ENCODE measurements at regions not wholly inside any gene's neighbourhood (a gene's known extent, or its start where the extent isn't known, plus 50 kb on each side); places are given as distances from the start of the nearest gene placed in this dataset.
"Not testable (repeated sequence)": the region's sequence is repeated elsewhere in the genome, so short reads cannot be mapped to it uniquely, and the experiment has no call there.

GRCh38 chr4:159669094-159669493 is 566.2 kb downstream of the RAPGEF2 start:
- DNase-seq (ENCODE audit: low spot score), result no peak

DNA sequence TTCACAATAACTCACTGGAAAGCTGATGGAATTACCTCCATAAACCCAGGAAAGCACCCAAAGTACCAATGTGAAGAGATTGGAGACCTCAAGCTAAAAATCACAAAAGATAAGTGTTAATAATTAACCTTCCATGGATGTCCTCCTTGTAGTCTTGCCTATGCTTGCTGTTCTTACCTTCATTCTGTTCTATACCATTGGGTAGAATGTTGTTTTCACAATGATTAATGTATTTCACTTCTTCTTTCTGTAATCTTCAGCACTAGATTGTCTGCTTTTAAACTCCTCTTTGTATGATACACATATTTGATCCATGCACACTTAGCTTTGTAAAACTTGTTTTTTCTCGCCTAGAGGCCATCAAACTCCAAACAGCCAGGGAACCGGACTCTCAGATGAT is 570.3 kb downstream of the RAPGEF2 start:
- no peak for DNase-seq (ENCODE audit: low spot score)

DNA sequence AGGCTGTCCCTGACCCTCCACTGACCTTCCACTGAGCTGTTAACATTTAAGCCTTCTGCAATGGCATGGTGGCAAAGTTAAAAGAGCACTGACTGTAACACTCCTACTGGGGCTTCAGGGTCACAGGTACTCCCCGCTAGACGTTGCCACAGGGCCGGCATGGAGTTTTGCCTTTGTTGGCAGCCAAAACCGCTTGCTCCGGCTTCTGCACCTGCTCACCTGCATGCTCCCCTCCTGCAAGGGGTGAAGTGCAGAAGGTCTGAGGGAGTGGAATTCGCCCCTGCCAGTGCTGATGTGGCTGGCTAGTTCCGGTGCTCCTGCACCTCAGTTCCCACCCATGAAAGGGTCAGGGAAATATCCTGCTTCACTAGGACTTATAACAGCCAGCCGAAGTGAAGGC is 571.4 kb downstream of the RAPGEF2 start:
- DNase-seq (ENCODE audit: low spot score), result no peak

GRCh38 chr4:159677521-159677920 is 574.6 kb downstream of the RAPGEF2 start:
- DNase-seq (ENCODE audit: low spot score), result no peak

- no peak for DNase-seq (ENCODE audit: low spot score)
These were observed 580.1 kb downstream of the RAPGEF2 start for GRCh38 chr4:159682996-159683395.

- no peak for DNase-seq (ENCODE audit: low spot score)
These were observed 581.2 kb downstream of the RAPGEF2 start for GRCh38 chr4:159684061-159684460.

DNA sequence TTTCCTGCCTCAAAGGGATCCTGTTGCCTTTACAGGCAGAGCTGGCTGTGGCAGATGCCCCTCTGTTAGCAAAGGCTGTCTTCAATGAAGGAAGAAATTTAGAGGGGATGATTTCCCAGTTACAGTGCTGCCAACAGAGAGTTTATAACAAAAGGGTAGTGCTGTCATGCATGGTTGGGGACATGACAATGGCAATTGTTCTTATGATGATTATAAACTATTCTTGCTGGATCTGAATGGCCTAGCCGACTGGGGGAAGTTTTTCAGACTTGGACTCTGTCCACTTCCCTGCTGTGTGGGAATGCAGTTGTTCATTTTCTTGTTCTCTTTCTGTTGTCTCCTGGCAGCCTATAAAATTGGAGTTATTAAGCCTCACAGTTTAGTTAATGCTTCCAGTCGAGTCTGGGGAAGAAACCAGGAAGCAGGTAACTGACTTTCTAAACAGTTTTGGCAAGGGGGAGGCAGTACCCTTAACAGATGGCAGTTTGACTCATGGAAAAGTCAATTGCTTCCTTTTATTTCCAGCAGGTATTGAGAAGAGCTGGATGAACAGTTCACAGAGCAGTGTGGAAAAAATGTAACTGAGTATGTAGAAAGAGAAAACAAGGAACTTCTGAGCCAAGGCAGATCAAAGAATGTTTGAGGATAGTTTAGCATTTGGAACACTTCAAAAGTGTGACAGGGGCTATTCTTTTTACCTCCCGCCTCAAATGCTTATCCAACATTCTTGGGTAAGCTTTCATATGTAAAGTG is 582.6 kb downstream of the RAPGEF2 start:
- no peak for DNase-seq (ENCODE audit: low spot score)

DNA sequence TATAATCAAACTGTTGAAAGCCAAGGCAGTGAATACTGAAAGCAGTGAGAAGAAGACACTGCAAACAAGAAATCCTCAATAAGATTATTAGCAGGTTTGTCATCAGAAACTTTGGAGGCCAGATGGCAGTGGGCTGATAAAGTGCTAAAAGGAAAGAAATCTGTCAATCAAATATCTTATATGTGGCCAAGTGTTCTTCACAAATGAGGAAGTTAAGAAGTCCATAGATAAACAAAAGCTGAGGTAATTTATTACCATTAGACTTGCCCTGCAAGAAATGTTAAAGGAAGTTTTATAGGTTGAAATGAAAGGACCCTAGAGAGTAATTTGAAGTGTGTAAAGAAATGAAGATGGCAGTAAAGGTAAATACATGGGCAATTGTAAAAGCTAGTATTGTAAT is 586.6 kb downstream of the RAPGEF2 start:
- DNase-seq (ENCODE audit: low spot score), result no peak

- no peak for DNase-seq (ENCODE audit: low spot score)
These were observed 594.7 kb downstream of the RAPGEF2 start for GRCh38 chr4:159697322-159698283.

DNA sequence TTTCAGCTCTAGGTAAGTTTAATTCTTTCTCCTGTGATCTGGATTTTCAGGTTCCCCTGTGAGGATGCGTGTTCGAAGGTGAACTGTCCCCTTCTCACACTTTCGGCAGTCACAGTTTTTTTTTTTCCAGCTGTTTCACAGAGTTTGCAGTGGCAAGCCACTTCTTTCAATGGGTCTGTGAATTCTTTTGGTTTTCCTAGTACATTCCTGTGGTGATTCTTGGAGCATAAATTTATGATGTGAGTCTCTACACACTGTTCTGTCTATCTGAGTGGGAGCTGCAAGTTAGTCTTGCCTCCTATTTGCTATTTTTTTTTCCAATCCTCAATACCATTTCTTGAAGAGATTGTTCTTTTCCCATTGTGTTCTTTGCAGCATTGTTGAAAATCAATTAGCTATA is 595.5 kb downstream of the RAPGEF2 start:
- DNase-seq (ENCODE audit: low spot score), result no peak

- no peak for DNase-seq (ENCODE audit: low spot score)
These were observed 599.3 kb downstream of the RAPGEF2 start for GRCh38 chr4:159702200-159702599.

GRCh38 chr4:159705334-159705733 is 602.5 kb downstream of the RAPGEF2 start:
- DNase-seq (ENCODE audit: low spot score), result no peak

DNA sequence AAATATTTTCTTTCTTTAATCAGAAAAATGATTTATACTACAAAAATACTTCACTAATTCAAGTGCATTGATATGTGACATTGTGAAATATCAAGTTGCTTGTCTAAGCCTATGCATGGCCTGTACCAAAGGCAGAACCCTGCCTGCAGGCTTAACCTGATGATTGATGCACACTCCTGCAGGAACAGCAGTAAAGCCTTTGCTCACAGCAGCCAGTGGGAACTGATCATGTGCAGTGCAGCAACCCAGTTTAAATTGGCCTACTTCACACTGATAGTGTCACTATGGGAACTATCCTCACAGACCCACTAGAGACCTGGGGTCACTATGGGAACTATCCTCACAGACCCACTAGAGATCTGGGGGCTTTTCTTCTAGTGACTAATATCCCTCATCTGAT is 603.8 kb downstream of the RAPGEF2 start:
- DNase-seq (ENCODE audit: low spot score), result no peak

DNA sequence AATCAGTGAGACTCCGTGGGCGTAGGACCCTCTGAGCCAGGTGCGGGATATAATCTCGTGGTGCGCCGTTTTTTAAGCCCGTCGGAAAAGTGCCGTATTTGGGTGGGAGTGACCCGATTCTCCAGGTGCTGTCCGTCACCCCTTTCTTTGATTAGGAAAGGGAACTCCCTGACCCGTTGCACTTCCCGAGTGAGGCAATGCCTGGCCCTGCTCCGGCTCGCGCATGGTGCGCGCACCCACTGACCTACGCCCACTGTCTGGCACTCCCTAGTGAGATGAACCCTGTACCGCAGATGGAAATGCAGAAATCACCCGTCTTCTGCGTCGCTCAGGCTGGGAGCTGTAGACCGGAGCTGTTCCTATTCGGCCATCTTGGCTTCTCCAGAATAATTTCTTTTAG is 612.3 kb downstream of the RAPGEF2 start:
- DNase-seq (ENCODE audit: low spot score), result not testable (repeated sequence)

GRCh38 chr4:159719531-159719930 is 616.7 kb downstream of the RAPGEF2 start:
- no peak for DNase-seq (ENCODE audit: low spot score)

- no peak for DNase-seq (ENCODE audit: low spot score)
These were observed 619.2 kb downstream of the RAPGEF2 start for GRCh38 chr4:159722052-159722451.

- no peak for DNase-seq (ENCODE audit: low spot score)
These were observed 620.0 kb downstream of the RAPGEF2 start for GRCh38 chr4:159722918-159723317.

DNA sequence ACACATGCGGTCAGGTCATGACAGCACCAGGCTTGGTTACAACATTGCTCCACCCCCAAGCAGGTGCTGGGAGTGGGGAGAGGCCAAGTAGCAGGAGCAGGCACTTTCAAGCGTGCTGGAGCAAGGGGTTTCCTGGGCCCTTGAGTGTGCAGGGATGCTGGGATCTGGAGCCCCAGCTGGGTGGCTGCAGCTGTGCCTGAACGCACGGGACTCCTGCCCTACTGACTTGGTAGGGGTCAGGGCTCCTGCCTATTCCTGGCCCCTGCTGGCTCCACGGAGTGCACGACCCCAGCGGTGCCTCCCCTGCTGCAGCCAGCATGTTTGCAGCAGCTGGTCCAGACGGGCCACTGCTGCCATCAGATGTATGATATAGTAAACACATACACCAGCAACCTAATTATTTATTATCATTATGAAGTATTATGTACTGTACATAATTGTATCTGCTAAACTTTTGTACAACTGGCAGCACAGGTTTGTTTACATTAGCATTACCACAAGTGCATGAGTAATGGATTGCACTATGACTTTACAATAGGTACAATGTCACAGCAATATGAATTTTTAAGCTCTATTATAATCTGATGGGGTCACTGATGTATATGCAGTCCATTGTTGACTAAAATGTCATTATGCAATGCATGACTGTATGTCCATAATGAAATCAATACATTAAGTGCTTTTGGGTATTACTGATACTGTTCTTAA is 620.6 kb downstream of the RAPGEF2 start:
- no peak for DNase-seq (ENCODE audit: low spot score)

- DNase-seq (ENCODE audit: low spot score), result no peak
These were observed 622.7 kb downstream of the RAPGEF2 start for GRCh38 chr4:159725571-159725970.

GRCh38 chr4:159735281-159736207 is 632.7 kb downstream of the RAPGEF2 start:
- DNase-seq (ENCODE audit: low spot score), result no peak

DNA sequence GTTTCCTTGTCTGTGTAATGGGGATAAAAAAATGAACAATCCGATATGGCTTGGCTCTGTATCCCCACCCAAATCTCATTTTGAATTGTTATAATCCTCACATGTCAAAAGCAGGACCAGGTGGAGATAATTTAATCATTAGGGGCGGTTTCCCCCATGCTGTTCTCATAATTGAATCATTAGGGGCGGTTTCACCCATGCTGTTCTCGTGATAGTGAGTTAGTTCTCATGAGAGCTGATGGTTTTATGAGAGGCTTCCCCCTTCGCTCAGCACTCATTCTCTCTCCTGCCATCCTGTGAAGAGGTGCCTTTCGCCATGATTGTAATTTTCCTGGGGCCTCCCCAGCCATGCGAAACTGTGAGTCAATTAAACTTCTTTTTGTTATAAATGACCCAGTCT is 633.5 kb downstream of the RAPGEF2 start:
- no peak for DNase-seq (ENCODE audit: low spot score)

All from HuH-7.5 (cell line).